NCI-H446 treated with DMSO at 0.1 percent for 48 hours (cell line): ENCODE measurements at regions not wholly inside any gene's neighbourhood (a gene's known extent, or its start where the extent isn't known, plus 50 kb on each side); places are given as distances from the start of the nearest gene placed in this dataset.
"Not testable (repeated sequence)": the region's sequence is repeated elsewhere in the genome, so short reads cannot be mapped to it uniquely, and the experiment has no call there.

ENCODE experiments used
- DNase-seq: peaks from one replicate; lab custom pipeline; 2025; lab: John Stamatoyannopoulos, UW

- no peak for DNase-seq
Observed at GRCh38 chr10:9111976-9112375, 1057.5 kb downstream of the GATA3 start.

GRCh38 chr10:9126728-9127127 lies 1072.2 kb downstream of the GATA3 start:
- no peak for DNase-seq

GRCh38 chr10:9137368-9137767 lies 1082.9 kb downstream of the GATA3 start:
- no peak for DNase-seq

DNA sequence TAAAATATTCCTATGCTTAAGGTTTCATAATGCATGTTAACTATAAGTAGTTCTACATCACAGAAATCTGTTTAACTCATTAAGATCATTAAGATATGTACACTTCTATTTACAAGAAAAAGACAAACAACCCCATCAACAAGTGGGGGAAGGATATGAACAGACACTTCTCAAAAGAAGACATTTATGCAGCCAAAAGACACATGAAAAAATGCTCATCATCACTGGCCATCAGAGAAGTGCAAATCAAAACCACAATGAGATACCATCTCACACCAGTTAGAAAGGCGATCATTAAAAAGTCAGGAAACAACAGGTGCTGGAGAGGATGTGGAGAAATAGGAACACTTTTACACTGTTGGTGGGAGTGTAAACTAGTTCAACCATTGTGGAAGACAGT lies 1084.3 kb downstream of the GATA3 start:
- DNase-seq: not testable (repeated sequence)

DNA sequence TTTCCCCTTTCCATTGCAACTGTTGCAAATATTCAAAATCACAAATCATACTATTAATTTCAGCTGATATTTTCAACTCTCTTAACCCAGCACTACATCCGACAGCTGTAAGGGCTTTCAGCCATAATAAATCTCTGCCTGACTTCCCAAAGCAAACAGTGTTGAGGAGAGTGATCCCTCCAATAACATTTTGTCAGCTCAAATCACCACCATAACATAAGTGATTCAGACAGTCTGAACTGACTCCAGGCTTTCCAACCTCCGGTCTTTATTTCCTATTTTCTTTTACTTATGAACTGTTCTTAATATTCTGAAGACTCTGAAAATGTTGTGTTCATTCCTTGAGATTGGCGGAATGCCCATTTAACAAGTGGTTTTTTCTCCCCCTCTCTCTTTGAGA lies 1085.9 kb downstream of the GATA3 start:
- no peak for DNase-seq

DNA sequence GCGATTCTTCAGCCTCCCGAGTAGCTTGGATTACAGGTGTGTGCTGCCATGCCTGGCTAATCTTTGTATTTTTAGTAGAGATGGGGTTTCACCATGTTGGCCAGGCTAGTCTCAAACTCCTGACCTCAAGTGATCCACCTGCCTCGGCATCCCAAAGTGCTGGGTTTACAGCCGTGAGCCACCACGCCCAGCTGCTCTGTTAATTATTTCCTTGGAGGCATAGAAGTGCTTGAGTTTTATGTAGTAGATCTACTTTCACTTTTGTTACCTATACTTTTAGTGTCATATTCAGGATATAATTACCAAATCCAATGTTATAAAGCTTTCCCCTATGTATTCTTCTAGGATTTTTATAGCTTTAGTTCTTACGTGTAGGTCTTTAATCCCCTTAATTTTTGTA lies 1093.0 kb downstream of the GATA3 start:
- no peak for DNase-seq

GRCh38 chr10:9149134-9149533 lies 1094.6 kb downstream of the GATA3 start:
- DNase-seq: no peak

DNA sequence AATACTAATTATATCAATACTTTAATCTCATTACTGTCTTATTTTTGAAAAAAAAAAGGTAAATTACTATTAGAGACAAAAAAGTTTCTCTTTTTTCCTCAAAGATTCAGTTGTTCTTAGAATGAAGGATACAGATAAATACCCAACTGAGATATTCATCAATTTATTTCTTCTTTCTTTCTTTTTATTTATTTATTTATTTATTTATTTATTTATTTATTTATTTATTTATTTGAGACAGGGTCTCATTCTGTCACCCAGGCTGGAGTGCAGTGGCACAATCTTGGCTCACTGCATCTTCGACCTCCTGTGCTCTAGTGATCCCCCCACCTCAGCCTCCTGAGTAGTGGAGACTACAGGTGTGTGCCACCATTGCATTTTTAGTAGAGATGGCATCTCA lies 1098.6 kb downstream of the GATA3 start:
- DNase-seq: not testable (repeated sequence)

- DNase-seq: no peak
Observed at GRCh38 chr10:9157656-9158055, 1103.2 kb downstream of the GATA3 start.

GRCh38 chr10:9158675-9159074 lies 1104.2 kb downstream of the GATA3 start:
- DNase-seq: no peak

DNA sequence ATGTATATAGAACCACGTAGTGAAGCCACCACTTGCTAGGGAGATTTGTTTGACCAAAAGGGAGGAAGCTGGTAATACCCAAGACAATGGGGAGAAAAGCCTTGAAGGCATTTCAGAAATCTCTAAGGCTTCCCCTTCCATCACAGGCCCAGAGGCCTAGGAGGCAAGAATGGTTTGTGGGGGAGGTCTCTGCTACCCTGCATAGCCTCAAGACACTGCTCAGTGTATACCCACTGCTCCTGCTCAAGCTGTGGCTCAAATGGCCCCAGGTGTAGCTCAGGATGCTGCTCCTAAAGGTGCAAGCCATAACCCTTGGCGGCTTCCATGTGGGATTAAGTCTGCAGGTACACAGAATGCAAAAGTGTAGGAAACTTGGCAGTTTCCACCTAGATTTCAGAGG lies 1105.8 kb downstream of the GATA3 start:
- no peak for DNase-seq

DNA sequence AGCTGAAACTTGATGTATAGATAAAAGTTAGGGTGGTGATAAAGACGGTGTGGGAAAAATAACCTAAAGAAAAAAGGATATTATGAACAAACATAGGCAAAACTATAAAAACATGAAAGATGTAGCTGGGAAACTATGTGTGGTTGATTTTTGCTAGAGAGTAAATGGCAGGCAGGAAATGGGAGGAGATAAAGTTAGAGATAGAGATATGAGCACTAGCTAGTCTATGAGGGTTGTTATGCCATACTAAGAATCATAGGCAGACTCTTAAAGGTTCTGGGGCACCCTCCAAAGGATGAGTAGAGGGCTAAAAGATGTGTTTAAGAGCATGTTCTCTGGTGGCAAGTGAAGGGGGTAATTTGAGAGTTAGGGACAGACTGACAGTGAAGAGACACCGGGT lies 1109.2 kb downstream of the GATA3 start:
- DNase-seq: no peak

GRCh38 chr10:9166770-9167169 lies 1112.3 kb downstream of the GATA3 start:
- no peak for DNase-seq

DNA sequence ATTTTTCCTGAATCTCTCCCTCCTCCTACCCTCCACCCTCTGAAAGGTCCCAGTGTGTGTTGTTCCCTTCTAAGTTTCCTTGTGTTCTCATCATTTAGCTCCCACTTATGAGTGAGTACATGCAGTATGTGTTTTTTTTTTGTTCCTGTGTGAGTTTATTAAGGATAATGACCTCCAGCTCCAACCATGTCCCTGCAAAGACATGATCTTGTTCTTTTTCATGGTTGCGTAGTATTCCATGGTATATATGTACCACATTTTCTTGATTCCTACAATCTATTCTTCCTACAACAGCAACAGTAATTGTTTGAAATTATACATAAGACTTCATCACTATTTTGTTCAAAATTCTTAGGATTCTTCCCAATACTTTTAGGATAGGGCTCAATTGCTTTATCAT lies 1117.8 kb downstream of the GATA3 start:
- no peak for DNase-seq

- no peak for DNase-seq
Observed at GRCh38 chr10:9175200-9175599, 1120.7 kb downstream of the GATA3 start.

DNA sequence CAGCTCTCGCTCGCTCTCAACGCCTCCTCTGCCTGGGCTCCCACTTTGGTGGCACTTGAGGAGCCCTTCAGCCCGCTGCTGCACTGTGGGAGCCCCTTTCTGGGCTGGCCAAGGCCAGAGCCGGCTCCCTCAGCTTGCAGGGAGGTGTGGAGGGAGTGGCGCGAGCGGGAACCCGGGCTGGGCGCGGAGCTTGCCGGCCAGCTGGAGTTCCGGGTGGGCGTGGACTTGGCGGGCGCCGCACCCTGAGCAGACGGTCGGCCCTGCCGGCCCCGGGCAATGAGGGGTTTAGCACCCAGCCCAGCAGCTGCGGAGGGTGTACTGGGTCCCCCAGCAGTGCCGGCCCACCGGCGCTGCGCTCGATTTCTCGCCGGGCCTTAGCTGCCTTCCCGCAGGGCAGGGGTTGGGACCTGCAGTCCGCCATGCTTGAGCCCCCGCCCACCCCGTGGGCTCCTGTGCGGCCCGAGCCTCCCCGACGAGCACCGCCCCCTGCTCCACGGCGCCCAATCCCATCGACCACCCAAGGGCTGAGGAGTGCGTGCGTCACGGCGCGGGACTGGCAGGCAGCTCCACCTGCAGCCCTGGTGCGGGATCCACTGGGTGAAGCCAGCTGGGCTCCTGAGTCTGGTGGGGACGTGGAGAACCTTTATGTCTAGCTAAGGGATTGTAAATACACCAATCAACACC lies 1128.9 kb downstream of the GATA3 start:
- not testable (repeated sequence) for DNase-seq

DNA sequence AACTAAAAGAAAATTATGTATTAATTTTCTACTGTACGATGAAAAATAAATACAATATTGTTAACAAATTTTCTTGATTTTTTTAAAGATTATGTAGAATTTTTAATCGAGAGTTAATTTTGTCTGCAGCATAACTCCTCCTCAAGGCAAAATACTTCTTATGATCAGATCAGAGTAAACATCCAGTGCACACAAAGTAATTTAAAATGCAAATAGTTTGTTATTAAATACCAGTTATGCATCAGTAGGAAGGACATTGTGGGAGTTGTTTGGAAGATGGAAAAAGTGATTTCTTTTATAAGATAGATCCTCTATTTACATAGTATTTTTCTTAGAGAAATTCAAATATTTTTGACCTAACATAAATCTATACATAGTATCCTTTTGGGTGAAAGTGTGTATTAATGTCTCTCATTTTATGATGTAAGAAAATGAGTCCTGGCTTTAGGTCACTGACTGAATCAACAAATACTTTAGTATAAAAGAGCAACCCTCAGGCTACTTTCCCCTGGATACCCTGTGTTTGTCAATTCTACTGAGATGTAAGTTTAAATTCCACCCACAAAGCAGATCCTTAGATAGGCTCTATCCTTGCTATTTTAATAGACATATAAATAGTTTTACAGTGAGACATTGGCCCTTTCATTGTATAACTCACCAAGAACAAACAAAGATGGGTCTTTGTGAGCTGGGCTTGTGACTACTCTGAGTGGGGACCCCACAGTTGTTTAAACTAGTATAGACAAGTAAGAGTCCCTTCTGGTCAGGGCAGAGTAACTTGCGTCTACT lies 1133.7 kb downstream of the GATA3 start:
- no peak for DNase-seq

- no peak for DNase-seq
Observed at GRCh38 chr10:9189448-9189847, 1135.0 kb downstream of the GATA3 start.

DNA sequence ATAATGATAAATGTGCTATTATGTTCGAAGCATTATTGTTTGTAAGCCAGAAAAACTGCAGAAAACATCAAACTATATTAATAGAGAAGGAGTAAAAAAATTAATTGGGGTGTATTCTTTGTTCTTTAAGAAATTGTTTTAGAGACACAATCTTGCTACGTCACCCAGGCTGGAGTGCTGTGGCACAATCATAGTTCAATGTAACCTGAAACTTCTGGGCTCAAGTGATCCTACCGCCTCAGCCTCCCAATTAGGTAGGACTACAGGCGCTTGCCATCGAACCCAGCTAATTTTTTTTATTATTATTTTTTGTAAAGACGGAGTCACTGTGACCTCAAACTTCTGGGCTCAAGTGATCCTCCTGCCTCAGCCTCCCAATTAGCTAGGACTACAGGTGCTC lies 1138.6 kb downstream of the GATA3 start:
- DNase-seq: no peak

DNA sequence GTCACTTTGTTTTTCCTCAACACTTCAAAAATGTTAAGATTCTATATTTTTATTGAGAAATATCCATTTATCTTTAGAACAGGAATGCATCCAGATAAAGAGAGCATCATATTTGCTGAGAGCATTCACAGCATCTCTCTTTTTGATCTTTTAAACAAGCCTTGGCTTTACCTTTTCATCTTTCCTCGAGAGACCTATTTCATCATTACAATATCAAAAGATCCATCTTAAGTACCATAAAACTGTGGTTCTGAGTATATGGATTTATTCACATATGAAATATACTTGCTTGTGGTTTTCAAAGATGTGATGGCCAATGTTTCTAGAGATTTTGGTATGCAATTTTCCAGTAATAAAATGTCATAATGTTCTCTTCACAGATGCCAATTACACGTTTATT lies 1140.9 kb downstream of the GATA3 start:
- no peak for DNase-seq

DNA sequence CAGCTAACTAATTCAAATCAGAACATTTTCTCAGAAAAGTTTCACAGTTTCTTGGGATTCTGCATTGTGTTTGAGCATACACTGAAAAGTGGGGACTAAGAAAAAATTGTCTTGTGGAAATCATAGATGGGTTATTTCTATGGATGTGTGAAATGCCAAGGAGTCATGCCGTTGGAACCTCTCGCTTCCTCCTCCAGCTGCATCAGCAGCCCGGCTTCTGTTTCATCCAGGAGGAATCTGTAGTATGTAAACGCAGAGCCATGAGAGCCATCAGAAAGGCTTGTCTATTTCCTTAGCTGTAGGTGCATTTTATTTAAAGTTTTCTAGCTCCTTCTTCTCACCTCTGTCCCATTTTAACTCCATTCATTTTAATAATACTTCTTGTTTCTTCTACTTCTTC lies 1144.1 kb downstream of the GATA3 start:
- DNase-seq: no peak

- DNase-seq: no peak
Observed at GRCh38 chr10:9205558-9205957, 1151.1 kb downstream of the GATA3 start.

DNA sequence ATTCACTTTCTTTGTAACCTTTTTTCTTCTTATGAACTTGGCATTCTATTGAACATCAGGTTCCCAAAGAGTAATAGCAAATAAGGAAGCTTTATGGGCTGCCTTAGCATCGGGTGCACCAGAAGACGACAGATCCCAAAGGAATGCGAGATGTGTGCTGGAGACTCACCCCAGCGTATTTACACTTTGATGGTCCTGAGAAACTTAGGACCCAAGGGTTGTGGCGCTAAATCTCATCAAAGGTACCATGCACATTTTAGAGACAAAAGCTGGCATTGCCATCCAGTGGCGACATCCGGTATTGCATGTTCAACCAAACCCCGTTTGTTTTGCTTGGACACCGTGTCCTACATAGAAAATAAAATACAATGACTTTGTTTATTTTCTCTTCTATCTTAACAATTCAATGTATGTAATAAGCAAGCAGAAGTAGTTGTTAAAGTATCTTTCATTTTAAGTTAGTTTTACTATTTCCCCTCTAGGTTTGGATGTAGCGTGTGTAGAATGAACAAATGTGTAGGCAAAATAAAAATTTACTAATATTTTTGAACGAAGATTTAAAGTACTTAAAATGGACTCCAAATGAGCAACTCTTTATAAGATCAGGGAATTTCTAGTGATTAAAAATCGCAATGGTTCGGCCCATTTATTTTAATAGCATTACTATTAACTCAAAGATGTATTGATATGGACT lies 1154.8 kb downstream of the GATA3 start:
- DNase-seq: peak; percentile 19
